SK-N-SH treated with all-trans-retinoic acid at 6 μM for 48 hours (cell line): ENCODE measurements at regions not wholly inside any gene's neighbourhood (a gene's known extent, or its start where the extent isn't known, plus 50 kb on each side); places are given as distances from the start of the nearest gene placed in this dataset.
"Not testable (repeated sequence)": the region's sequence is repeated elsewhere in the genome, so short reads cannot be mapped to it uniquely, and the experiment has no call there.

Experiments
- ARNTL ChIP-seq: fragments of 450-650 bp; formaldehyde crosslinking; IDR thresholded peaks from 2 replicates; pipeline ENCODE4 v1.5.0; 2020; ENCODE audit warnings: low read depth, mild to moderate bottlenecking, moderate library complexity, borderline replicate concordance
- BACH2 ChIP-seq: fragments of 250-450 bp; sonication (Bioruptor Pico); IDR thresholded peaks from 2 replicates; pipeline ENCODE4 v1.9.0; 2021; ENCODE audit warnings: mild to moderate bottlenecking, borderline replicate concordance
- CREB5 ChIP-seq: fragments of 250-450 bp; sonication (Bioruptor Pico); IDR thresholded peaks from 2 replicates; pipeline ENCODE4 v1.5.1; 2020; ENCODE audit warnings: low read depth, mild to moderate bottlenecking, moderate library complexity
- ISL1 ChIP-seq: fragments of 250-450 bp; sonication (Bioruptor Pico); IDR thresholded peaks from 2 replicates; pipeline ENCODE4 v2.1.2; 2022; ENCODE audit warnings: mild to moderate bottlenecking, moderate library complexity
- PATZ1 ChIP-seq: fragments of 250-450 bp; sonication (Bioruptor Pico); IDR thresholded peaks from 2 replicates; pipeline ENCODE4 v1.8.0; 2020; ENCODE audit warnings: mild to moderate bottlenecking, moderate library complexity, borderline replicate concordance
- TCF4 ChIP-seq: fragments of 250-450 bp; sonication (Bioruptor Pico); IDR thresholded peaks from 2 replicates; pipeline ENCODE4 v1.8.0; 2021; ENCODE audit warnings: mild to moderate bottlenecking, moderate library complexity, borderline replicate concordance
- ZC3H10 ChIP-seq: fragments of 250-450 bp; sonication (Bioruptor Pico); IDR thresholded peaks from 2 replicates; pipeline ENCODE4 v1.5.1; 2021; ENCODE audit warnings: mild to moderate bottlenecking, moderate library complexity
- ZFP3 ChIP-seq: fragments of 250-450 bp; sonication (Bioruptor Pico); IDR thresholded peaks from 2 replicates; pipeline ENCODE4 v1.5.0; 2020; ENCODE audit warnings: mild to moderate bottlenecking, moderate library complexity
- ZFP30 ChIP-seq: fragments of 450-650 bp; formaldehyde crosslinking; IDR thresholded peaks from 2 replicates; pipeline ENCODE4 v1.5.0; 2022; ENCODE audit warnings: mild to moderate bottlenecking, moderate library complexity
- ZNF70 ChIP-seq: fragments of 450-650 bp; formaldehyde crosslinking; IDR thresholded peaks from 2 replicates; pipeline ENCODE4 v1.5.0; 2020; ENCODE audit warnings: mild to moderate bottlenecking, moderate library complexity

GRCh38 chr14:85829601-85830000 is 299.7 kb downstream of the FLRT2 start:
- TF ChIP-seq ZC3H10 (CRISPR knock-in tag); BACH2; ISL1 (CRISPR knock-in tag); PATZ1 (CRISPR knock-in tag); ZNF70 (CRISPR knock-in tag); CREB5 (CRISPR knock-in tag); TCF4 (CRISPR knock-in tag); ZFP3 (CRISPR knock-in tag); ZFP30 (CRISPR knock-in tag); ARNTL (CRISPR knock-in tag): not testable (repeated sequence)
